Glomerular endothelial cell (primary cell): ENCODE measurements at regions not wholly inside any gene's neighbourhood (a gene's known extent, or its start where the extent isn't known, plus 50 kb on each side); places are given as distances from the start of the nearest gene placed in this dataset.
"Not testable (repeated sequence)": the region's sequence is repeated elsewhere in the genome, so short reads cannot be mapped to it uniquely, and the experiment has no call there.

ENCODE experiments used
- DNase-seq: peaks from one replicate; pipeline ENCODE4 v3.0.0-alpha.2; 2011; ENCODE audit warnings: low read depth, low spot score; ENCODE audit errors: extremely low read depth

- no peak for DNase-seq
Observed at GRCh38 chr2:161480123-161480522, 64.0 kb downstream of the TBR1 start.

DNA sequence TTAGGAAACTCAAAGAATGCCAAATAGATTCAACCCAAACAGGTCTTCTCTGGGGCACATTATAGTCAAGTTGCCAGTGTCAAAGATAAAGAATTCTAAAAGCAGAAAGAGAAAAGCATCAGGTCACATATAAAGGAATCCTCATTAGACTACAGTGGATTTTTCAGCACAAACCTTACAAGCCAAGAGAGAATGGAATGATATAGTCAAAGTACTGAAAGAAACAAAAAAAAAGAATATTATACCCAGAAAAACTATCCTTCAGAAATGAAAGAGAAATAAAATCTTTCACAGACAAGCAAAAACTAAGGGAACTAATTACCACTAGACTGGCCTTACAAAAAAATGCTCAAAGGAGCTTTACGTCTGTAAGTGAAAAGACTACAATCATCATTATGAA lies 65.5 kb downstream of the TBR1 start:
- DNase-seq: no peak

GRCh38 chr2:161484061-161484460 lies 68.0 kb downstream of the TBR1 start:
- no peak for DNase-seq

- DNase-seq: no peak
Observed at GRCh38 chr2:161486111-161486510, 70.0 kb downstream of the TBR1 start.

- DNase-seq: no peak
Observed at GRCh38 chr2:161488131-161488699, 72.1 kb downstream of the TBR1 start.

GRCh38 chr2:161488879-161489278 lies 72.8 kb downstream of the TBR1 start:
- DNase-seq: no peak

GRCh38 chr2:161500892-161501610 lies 85.0 kb downstream of the TBR1 start:
- not testable (repeated sequence) for DNase-seq

- peak; percentile 4 for DNase-seq
Observed at GRCh38 chr2:161502279-161502678, 86.2 kb downstream of the TBR1 start.

- DNase-seq: not testable (repeated sequence)
Observed at GRCh38 chr2:161504628-161505289, 88.7 kb downstream of the TBR1 start.

- not testable (repeated sequence) for DNase-seq
Observed at GRCh38 chr2:161505466-161505865, 89.4 kb downstream of the TBR1 start.

- DNase-seq: not testable (repeated sequence)
Observed at GRCh38 chr2:161513295-161514032, 97.4 kb downstream of the TBR1 start.

- DNase-seq: no peak
Observed at GRCh38 chr2:161522796-161523195, 101.4 kb upstream of the SLC4A10 start.

- no peak for DNase-seq
Observed at GRCh38 chr2:161533218-161533617, 91.0 kb upstream of the SLC4A10 start.

GRCh38 chr2:161546635-161547034 lies 77.6 kb upstream of the SLC4A10 start:
- DNase-seq: no peak

GRCh38 chr2:161547130-161547529 lies 77.1 kb upstream of the SLC4A10 start:
- DNase-seq: no peak

DNA sequence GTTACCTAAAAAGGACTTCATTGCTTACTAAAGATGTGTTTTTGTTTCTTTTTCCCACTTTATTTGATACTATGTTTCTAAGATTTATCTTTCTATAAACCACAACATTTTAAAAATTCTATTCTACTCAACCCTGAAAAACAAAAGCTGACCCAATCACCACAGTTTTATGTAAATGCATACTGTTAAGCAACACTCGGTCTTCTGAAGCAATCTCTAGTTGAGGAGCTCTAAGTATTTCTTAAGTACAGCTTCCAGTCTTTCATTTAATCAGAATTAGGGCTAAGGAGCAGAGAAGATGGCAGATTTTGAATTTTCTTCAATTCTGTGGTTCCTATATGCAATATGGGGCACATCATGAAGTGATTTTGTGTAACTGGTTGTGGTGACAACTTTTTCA lies 72.2 kb upstream of the SLC4A10 start:
- no peak for DNase-seq

- no peak for DNase-seq
Observed at GRCh38 chr2:161555826-161556225, 68.4 kb upstream of the SLC4A10 start.

GRCh38 chr2:161556440-161556839 lies 67.8 kb upstream of the SLC4A10 start:
- DNase-seq: no peak

DNA sequence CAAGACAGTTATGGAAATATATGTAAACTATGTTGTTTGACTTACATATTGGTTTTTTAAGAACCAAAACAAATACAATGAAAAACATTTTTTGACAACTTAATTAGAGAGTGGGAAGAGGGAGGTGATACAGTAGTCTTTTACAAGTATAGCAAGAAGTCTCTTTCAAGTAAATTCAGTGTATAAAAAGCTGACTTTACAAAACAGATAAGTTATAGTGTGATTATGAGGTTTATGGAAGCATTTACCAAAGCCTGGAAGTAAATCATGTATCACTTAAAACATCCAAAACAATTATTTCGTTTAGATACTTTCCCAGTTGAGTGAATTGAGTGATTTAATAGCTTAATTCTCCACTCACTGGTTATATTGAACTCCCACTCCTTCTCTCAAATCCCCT lies 66.7 kb upstream of the SLC4A10 start:
- no peak for DNase-seq

GRCh38 chr2:161564906-161565305 lies 59.3 kb upstream of the SLC4A10 start:
- no peak for DNase-seq

- no peak for DNase-seq
Observed at GRCh38 chr2:161569401-161569800, 54.8 kb upstream of the SLC4A10 start.
